IPS-15b (cell line): ENCODE measurements at regions not wholly inside any gene's neighbourhood (a gene's known extent, or its start where the extent isn't known, plus 50 kb on each side); places are given as distances from the start of the nearest gene placed in this dataset.
"Not testable (repeated sequence)": the region's sequence is repeated elsewhere in the genome, so short reads cannot be mapped to it uniquely, and the experiment has no call there.

ENCODE experiments used
- H3K27me3 ChIP-seq: one replicate; pipeline ENCODE4 v1.6.1; 2013; ENCODE audit warnings: low read length; ENCODE audit not compliant: control insufficient read depth, insufficient read depth
- H3K36me3 ChIP-seq: one replicate; pipeline ENCODE4 v1.6.1; 2013; ENCODE audit warnings: low read length; ENCODE audit not compliant: control insufficient read depth, insufficient read depth
- H3K4me1 ChIP-seq: one replicate; pipeline ENCODE4 v1.6.1; 2013; ENCODE audit warnings: mild to moderate bottlenecking, low read length; ENCODE audit not compliant: control insufficient read depth, insufficient read depth
- H3K4me3 ChIP-seq: one replicate; pipeline ENCODE4 v1.5.1; 2013; ENCODE audit warnings: low read depth, low read length
- H3K9ac ChIP-seq: one replicate; pipeline ENCODE4 v1.6.1; 2013; ENCODE audit warnings: low read depth, mild to moderate bottlenecking, low read length
- H3K9me3 ChIP-seq: one replicate; pipeline ENCODE4 v1.6.1; 2013; ENCODE audit warnings: mild to moderate bottlenecking, low read length; ENCODE audit not compliant: control insufficient read depth, insufficient read depth

- Histone ChIP-seq H3K4me3 (no peak overlapping the region), H3K9me3 (no peaks in the 10 kb centered on the region), H3K4me1 (peaks cover 4% of the 10 kb centered on the region), H3K36me3 (no peaks in the 10 kb centered on the region), H3K9ac (no peak overlapping the region), H3K27me3 (no peaks in the 10 kb centered on the region)
These were observed 112.3 kb upstream of the UGP2 start for GRCh38 chr2:63729362-63729761.

DNA sequence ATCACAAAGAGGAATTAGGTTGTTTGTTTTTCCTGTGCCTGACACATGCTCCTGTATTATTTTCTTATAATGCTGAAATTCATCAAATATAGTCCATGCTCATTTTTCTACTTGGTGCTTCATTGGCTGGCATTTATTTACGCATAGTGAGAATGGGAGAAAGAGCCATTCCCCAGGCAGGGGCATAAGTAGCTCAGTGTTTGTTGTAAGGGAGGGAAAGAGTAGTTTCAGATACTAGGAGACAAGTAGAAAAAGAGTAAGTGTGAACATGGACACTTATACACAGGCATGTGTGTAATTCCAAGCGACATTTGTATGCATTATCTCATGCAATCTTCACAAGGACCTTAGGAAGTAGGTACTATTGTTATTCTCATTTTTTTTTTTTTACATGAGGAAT, 111.9 kb upstream of the UGP2 start:
- Histone ChIP-seq H3K36me3 (no peaks in the 10 kb centered on the region), H3K9me3 (no peaks in the 10 kb centered on the region), H3K4me1 (peaks cover 4% of the 10 kb centered on the region), H3K9ac (no peak overlapping the region), H3K27me3 (no peaks in the 10 kb centered on the region), H3K4me3 (no peak overlapping the region)

DNA sequence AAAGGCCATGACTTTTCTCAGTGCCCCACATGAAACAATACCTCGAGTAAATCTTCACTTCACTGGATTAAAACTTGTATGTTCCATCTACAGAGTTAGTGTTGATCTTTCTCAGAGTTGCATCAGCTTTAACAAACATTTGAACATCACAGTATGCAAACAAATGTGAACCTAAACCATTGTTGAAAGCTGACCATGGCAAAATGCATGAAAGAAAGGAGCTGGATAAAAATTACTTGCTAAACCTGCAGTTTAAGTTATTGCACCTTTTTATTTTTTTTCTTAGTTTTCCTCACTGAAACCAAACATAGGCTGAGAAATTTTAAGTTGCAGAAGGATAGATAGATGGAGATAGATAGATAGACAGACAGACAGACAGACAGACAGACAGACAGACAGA, 107.2 kb upstream of the UGP2 start:
- Histone ChIP-seq H3K4me1 (peaks cover 2% of the 10 kb centered on the region), H3K36me3 (no peaks in the 10 kb centered on the region), H3K9me3 (no peaks in the 10 kb centered on the region), H3K4me3 (no peak overlapping the region), H3K27me3 (no peaks in the 10 kb centered on the region), H3K9ac (no peak overlapping the region)

- Histone ChIP-seq H3K9ac (no peak overlapping the region), H3K4me1 (no peaks in the 10 kb centered on the region), H3K4me3 (no peak overlapping the region), H3K27me3 (no peaks in the 10 kb centered on the region), H3K9me3 (no peaks in the 10 kb centered on the region), H3K36me3 (no peaks in the 10 kb centered on the region)
These were observed 106.4 kb upstream of the UGP2 start for GRCh38 chr2:63735263-63735662.

- Histone ChIP-seq H3K9ac (no peak overlapping the region), H3K36me3 (no peaks in the 10 kb centered on the region), H3K9me3 (no peaks in the 10 kb centered on the region), H3K27me3 (no peaks in the 10 kb centered on the region), H3K4me1 (no peaks in the 10 kb centered on the region), H3K4me3 (no peak overlapping the region)
These were observed 105.8 kb upstream of the UGP2 start for GRCh38 chr2:63735931-63736330.

DNA sequence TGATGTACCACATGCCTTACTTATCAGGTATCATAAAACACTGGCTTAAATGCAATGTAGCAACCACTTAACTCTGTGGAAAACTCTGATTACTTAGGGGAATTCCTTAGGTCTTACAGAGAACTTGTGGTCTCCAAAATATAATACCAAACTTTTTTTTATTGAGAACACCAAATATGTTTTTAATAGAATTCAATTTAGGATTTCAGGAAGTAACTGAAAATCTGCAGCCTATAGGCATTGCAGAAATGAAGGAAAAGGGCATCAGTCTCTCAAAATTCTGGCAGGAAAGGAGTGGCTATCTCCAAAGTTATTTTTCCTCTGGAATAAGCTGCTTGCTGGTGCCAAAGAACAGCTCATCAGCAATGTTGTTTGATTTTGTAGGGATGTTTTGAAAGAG, 105.3 kb upstream of the UGP2 start:
- no peaks in the 10 kb centered on the region for H3K27me3 ChIP-seq
- H3K36me3 ChIP-seq = no peaks in the 10 kb centered on the region
- no peaks in the 10 kb centered on the region for H3K9me3 ChIP-seq
- H3K4me1 ChIP-seq = no peaks in the 10 kb centered on the region
- no peak overlapping the region for H3K4me3 ChIP-seq
- H3K9ac ChIP-seq = no peak overlapping the region

DNA sequence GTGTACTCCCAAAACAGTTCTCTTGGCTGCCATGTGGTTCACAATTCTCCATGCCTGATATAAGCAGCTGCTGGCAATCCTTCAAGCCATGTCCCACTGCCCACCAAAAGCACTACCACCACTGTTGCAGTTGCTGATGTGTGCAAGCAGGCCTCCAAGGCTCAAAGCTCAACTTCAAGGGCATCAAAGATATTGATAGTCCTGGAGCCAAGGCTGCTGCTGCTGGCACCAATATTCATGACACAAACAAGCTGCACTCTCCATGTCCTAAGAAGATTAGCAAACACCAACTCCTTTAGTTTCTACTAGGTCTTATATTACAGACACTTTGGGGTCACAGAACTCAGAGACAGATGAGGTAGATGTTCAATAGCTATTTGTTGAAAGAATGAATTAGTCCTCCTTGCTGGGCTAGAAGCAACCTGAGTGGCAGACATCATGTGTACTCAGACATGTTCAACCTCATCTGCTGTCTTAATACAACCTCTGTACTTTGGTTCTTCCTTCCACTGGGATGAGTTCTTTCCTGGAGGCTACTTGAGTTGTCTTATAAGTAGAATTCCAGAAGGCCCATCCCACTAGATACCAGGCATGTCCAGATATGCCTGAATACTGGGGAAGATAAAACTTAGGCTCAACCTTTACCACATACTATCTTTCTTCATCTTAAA, 104.5 kb upstream of the UGP2 start:
- no peaks in the 10 kb centered on the region for H3K36me3 ChIP-seq
- H3K9me3 ChIP-seq = no peaks in the 10 kb centered on the region
- no peaks in the 10 kb centered on the region for H3K4me1 ChIP-seq
- H3K4me3 ChIP-seq = no peak overlapping the region
- H3K27me3 ChIP-seq = no peaks in the 10 kb centered on the region
- H3K9ac ChIP-seq = no peak overlapping the region

- no peaks in the 10 kb centered on the region for H3K4me1 ChIP-seq
- no peaks in the 10 kb centered on the region for H3K9me3 ChIP-seq
- no peak overlapping the region for H3K9ac ChIP-seq
- H3K36me3 ChIP-seq = no peaks in the 10 kb centered on the region
- no peak overlapping the region for H3K4me3 ChIP-seq
- no peaks in the 10 kb centered on the region for H3K27me3 ChIP-seq
These were observed 103.7 kb upstream of the UGP2 start for GRCh38 chr2:63738019-63738418.

GRCh38 chr2:63739180-63739579, 102.5 kb upstream of the UGP2 start:
- not testable (repeated sequence) for H3K9me3 ChIP-seq, H3K9ac ChIP-seq, H3K27me3 ChIP-seq, H3K4me1 ChIP-seq, H3K36me3 ChIP-seq, H3K4me3 ChIP-seq

- peaks cover 5% of the 10 kb centered on the region for H3K4me1 ChIP-seq
- no peaks in the 10 kb centered on the region for H3K9me3 ChIP-seq
- no peak overlapping the region for H3K4me3 ChIP-seq
- H3K27me3 ChIP-seq = no peaks in the 10 kb centered on the region
- no peak overlapping the region for H3K9ac ChIP-seq
- H3K36me3 ChIP-seq = no peaks in the 10 kb centered on the region
These were observed 101.7 kb upstream of the UGP2 start for GRCh38 chr2:63740020-63740419.

GRCh38 chr2:63740943-63741342, 100.8 kb upstream of the UGP2 start:
- peaks cover 11% of the 10 kb centered on the region for H3K4me1 ChIP-seq
- no peaks in the 10 kb centered on the region for H3K36me3 ChIP-seq
- H3K9ac ChIP-seq = no peak overlapping the region
- no peaks in the 10 kb centered on the region for H3K27me3 ChIP-seq
- H3K4me3 ChIP-seq = no peak overlapping the region
- no peaks in the 10 kb centered on the region for H3K9me3 ChIP-seq

GRCh38 chr2:63741884-63742579, 99.7 kb upstream of the UGP2 start:
- Histone ChIP-seq H3K4me1 (peaks cover 11% of the 10 kb centered on the region), H3K36me3 (no peaks in the 10 kb centered on the region), H3K4me3 (no peak overlapping the region), H3K9me3 (no peaks in the 10 kb centered on the region), H3K27me3 (no peaks in the 10 kb centered on the region), H3K9ac (no peak overlapping the region)
